ENCODE measurements at regions not wholly inside any gene's neighbourhood (a gene's known extent, or its start where the extent isn't known, plus 50 kb on each side); places are given as distances from the start of the nearest gene placed in this dataset.

GRCh38 chr6:8213995-8214394 is 111.6 kb upstream of the EEF1E1 start:
- DNase-seq: no peak

DNA sequence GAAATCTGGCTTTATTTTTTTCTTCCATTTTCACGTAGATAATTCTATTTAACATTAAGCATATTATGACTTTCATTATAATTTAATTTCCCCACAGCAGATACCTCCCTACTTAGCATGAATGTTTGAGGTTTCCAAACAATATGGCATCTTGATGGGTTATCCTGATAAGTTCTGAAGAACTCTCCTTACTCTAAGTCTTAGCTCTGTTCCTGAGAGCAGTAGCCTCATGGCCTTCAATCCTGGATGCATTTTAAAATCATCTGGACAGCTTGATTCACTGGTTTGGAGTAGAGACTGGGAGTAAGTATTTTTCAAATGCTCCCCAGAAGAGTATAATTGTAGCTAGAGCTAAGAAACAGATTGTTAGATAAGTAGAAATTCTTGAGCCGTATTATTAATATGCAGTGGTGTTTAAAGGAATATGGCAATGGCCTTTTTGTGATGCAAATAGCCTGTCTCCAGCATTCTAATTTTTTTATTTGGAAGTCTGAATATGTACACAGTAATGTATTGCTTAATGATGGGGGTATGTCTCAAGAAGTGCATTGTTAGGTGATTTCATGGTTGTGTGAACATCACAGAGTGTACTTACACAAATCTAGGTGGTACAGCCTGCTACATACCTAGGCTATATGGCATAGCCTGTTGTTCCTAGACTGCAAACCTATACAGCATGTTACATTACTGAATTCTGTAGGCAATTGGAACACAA is 110.5 kb upstream of the EEF1E1 start:
- DNase-seq: no peak

- no peak for DNase-seq
These were observed 105.5 kb upstream of the EEF1E1 start for GRCh38 chr6:8207869-8208191.

GRCh38 chr6:8207191-8207868 is 105.0 kb upstream of the EEF1E1 start:
- no peak for DNase-seq

DNA sequence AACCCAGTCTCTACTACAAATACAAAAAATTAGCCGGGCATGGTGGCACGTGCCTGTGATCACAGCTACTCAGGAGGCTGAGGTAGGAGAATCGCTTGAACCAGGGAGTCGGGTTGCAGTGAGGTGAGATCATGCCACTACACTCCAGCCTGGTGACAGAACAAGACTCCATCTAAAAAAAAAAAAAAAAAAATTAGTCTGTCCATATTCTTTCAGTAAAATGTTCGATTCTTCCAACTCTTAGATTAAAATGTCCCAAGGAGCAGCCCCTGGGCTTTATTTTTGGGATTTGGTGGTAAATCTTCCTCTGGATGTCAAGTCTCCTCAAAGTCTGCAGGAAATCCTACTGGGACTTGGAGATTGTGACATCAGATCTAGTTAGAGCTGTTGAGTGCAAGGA is 101.0 kb upstream of the EEF1E1 start:
- DNase-seq: no peak

- no peak for DNase-seq
These were observed 99.3 kb upstream of the EEF1E1 start for GRCh38 chr6:8201679-8202078.

- DNase-seq: no peak
These were observed 97.9 kb upstream of the EEF1E1 start for GRCh38 chr6:8200255-8200654.

GRCh38 chr6:8195714-8196102 is 93.4 kb upstream of the EEF1E1 start:
- DNase-seq: no peak

- peak in 1 of 2 donors; percentile 4 for DNase-seq
These were observed 92.8 kb upstream of the EEF1E1 start for GRCh38 chr6:8195040-8195713.

- DNase-seq: no peak
These were observed 92.1 kb upstream of the EEF1E1 start for GRCh38 chr6:8194490-8194889.

DNA sequence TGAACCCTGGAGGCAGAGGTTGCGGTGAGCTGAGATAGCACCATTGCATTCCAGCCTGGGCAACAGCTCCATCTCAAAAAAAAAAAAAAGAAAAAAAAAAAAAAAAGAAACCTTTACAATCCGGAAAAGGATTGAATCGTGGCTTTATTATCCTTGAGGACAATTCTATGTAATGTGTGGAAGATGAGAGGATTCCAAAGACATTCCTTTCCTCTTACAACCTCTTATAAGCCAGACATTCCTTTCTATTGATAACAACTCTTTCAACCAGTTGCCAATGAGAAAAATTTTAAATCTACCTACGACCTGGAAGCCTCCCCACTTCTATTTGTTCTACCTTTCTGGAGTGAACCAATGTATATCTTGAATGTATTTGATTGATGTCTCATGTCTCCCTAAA is 91.2 kb upstream of the EEF1E1 start:
- no peak for DNase-seq

- DNase-seq: no peak
These were observed 90.2 kb upstream of the EEF1E1 start for GRCh38 chr6:8192597-8192996.

GRCh38 chr6:8192067-8192466 is 89.7 kb upstream of the EEF1E1 start:
- DNase-seq: no peak

GRCh38 chr6:8191629-8192028 is 89.3 kb upstream of the EEF1E1 start:
- DNase-seq: no peak

- no peak for DNase-seq
These were observed 84.9 kb upstream of the EEF1E1 start for GRCh38 chr6:8187209-8187608.

DNA sequence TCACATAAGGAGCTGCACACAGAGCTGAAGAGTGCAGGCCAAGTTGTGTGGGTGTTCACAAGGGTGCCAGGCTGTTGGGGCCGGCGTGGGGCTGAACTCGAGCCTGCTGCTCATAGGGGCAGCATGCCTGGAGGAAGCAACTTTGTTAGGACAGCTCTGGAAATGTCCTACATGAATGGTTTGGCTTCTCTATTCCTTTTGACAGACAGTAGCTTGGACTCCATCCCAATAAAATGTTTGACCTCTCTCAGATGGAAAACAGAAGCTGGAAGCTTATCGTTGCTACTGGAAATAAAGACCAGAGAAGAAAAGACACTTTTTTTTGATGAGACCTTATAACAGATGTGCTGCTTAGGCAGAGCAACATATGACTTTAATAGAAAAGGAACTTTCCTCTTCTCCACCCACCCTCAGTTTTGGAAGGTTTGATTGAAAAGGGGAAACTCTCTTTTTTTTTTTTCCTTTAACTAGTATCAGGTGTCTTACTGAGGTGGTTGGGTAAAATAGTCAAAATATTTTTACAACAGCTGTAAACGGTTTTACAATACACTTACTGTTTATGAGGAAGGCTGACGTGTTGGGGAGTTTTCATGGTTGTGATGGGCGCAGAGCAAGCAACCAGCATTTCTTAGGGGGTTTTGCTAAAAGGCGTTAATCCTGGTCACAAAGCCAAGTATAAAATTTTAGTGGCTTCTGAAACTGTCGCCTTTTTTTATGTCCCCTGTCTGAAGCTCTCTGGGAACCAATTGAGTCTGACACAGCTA is 80.7 kb upstream of the EEF1E1 start:
- no peak for DNase-seq

- peak; percentile 16 to 34 for DNase-seq
These were observed 79.8 kb upstream of the EEF1E1 start for GRCh38 chr6:8181951-8182845.

- DNase-seq: peak; percentile 17 to 33
These were observed 79.0 kb upstream of the EEF1E1 start for GRCh38 chr6:8181160-8181881.

GRCh38 chr6:8180327-8181159 is 78.2 kb upstream of the EEF1E1 start:
- DNase-seq: no peak

GRCh38 chr6:8177721-8178120 is 75.4 kb upstream of the EEF1E1 start:
- no peak for DNase-seq
